ENCODE measurements at regions not wholly inside any gene's neighbourhood (a gene's known extent, or its start where the extent isn't known, plus 50 kb on each side); places are given as distances from the start of the nearest gene placed in this dataset.

DNA sequence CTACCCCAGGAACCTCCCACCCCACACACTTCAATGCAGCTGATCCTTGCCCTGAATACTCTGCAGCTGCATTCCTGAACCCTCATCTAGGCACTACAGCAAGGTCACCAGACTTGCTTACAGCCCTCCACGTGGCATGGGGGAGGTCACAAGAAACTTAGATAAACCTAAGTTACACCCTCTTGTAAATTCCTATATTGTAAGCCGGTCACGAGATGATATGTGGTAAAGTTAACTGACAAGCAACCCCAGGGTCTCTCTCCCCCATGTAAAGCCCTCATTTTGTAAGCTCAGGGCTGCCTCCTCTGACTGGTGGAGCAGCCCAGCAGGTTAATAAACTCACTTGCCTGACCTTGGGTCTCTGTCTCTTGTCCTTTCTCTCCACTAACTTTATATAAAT is 570.7 kb downstream of the PCDH7 start:
- TF ChIP-seq POLR2AphosphoS5 (IDR thresholded peaks at IDR 0.05): no peak
- TF ChIP-seq, protein P1, sequence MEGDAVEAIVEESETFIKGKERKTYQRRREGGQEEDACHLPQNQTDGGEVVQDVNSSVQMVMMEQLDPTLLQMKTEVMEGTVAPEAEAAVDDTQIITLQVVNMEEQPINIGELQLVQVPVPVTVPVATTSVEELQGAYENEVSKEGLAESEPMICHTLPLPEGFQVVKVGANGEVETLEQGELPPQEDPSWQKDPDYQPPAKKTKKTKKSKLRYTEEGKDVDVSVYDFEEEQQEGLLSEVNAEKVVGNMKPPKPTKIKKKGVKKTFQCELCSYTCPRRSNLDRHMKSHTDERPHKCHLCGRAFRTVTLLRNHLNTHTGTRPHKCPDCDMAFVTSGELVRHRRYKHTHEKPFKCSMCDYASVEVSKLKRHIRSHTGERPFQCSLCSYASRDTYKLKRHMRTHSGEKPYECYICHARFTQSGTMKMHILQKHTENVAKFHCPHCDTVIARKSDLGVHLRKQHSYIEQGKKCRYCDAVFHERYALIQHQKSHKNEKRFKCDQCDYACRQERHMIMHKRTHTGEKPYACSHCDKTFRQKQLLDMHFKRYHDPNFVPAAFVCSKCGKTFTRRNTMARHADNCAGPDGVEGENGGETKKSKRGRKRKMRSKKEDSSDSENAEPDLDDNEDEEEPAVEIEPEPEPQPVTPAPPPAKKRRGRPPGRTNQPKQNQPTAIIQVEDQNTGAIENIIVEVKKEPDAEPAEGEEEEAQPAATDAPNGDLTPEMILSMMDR (IDR thresholded peaks at IDR 0.05): no peak
